Osteoblast (primary cell): ENCODE measurements at regions not wholly inside any gene's neighbourhood (a gene's known extent, or its start where the extent isn't known, plus 50 kb on each side); places are given as distances from the start of the nearest gene placed in this dataset. TPM values are rescaled to one million over a fixed set of nuclear protein-coding genes. Genes with fewer than 3 reads are reported as not detected.

Experiments used
- small RNA-seq: library from RNA; depleted of rRNA; stranded (forward); fragments of <200 nt; gene quantifications from one replicate; pipeline ENCODE3, GENCODE V24; 2012

Small RNAs in the stretch of these regions (small RNA-seq; reads per million reads assigned to genes)
- gene AC005562.1: not detected
- not detected for gene AC127024.7
- not detected for gene RN7SL316P
